Body of pancreas (tissue), 4 donors: ENCODE measurements at regions not wholly inside any gene's neighbourhood (a gene's known extent, or its start where the extent isn't known, plus 50 kb on each side); places are given as distances from the start of the nearest gene placed in this dataset.

ENCODE experiments used
- POLR2A ChIP-seq, 3 donors: fragments of 450-650 bp; IDR thresholded peaks; one replicate each; pipeline ENCODE4 v1.6.1; 2016; ENCODE audit warnings: antibody characterized with exemption in 3 of 3, mild to moderate bottlenecking in 2 of 3
- TF ChIP-seq, protein P1 (sequence below), 7 experiments: fragments of 450-650 bp in 4 of 7; fragments of 200-600 bp in 3 of 7; sonication (generic) in 3 of 7; IDR thresholded peaks; one replicate each; pipeline ENCODE4 v1.5.1; 2016 to 2019; ENCODE audit warnings: antibody characterized with exemption in 7 of 7

- TF ChIP-seq, protein P1, sequence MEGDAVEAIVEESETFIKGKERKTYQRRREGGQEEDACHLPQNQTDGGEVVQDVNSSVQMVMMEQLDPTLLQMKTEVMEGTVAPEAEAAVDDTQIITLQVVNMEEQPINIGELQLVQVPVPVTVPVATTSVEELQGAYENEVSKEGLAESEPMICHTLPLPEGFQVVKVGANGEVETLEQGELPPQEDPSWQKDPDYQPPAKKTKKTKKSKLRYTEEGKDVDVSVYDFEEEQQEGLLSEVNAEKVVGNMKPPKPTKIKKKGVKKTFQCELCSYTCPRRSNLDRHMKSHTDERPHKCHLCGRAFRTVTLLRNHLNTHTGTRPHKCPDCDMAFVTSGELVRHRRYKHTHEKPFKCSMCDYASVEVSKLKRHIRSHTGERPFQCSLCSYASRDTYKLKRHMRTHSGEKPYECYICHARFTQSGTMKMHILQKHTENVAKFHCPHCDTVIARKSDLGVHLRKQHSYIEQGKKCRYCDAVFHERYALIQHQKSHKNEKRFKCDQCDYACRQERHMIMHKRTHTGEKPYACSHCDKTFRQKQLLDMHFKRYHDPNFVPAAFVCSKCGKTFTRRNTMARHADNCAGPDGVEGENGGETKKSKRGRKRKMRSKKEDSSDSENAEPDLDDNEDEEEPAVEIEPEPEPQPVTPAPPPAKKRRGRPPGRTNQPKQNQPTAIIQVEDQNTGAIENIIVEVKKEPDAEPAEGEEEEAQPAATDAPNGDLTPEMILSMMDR (IDR thresholded peaks at IDR 0.05): no peak
- TF ChIP-seq POLR2A (IDR thresholded peaks at IDR 0.05): no peak
Observed at GRCh38 chr6:16939351-16939750, 162.5 kb upstream of the STMND1 start.
